CD4-positive, alpha-beta T cell (primary cell): ENCODE measurements at regions not wholly inside any gene's neighbourhood (a gene's known extent, or its start where the extent isn't known, plus 50 kb on each side); places are given as distances from the start of the nearest gene placed in this dataset.
A peak's percentile ranks its signal among the peaks of the same experiment; 100 is the strongest.

Experiments
- ATAC-seq: fragments of 200-7000 bp; cut with Tn5 transposase; one replicate; pipeline ENCODE4 v1.10.0; 2022; ENCODE audit warnings: mild to moderate bottlenecking; ENCODE audit not compliant: poor library complexity
- CTCF ChIA-PET: fragments of 350-600 bp; sonication (Branson Sonifier 250); formaldehyde crosslinking; loops from one replicate; lab custom pipeline; 2021; ENCODE audit warnings: antibody characterized with exemption, inconsistent platforms; lab: Charles Lee
- POLR2A ChIA-PET: fragments of 350-600 bp; sonication (Branson Sonifier 250); formaldehyde crosslinking; loops from one replicate; lab custom pipeline; 2021; ENCODE audit warnings: antibody characterized with exemption, inconsistent platforms; lab: Charles Lee
- DNase-seq, 14 experiments: peaks; one replicate each; pipeline ENCODE4 v3.0.0-alpha.2; 2013 to 2020; ENCODE audit warnings: mixed read lengths in 2 of 14
- H3K27ac ChIP-seq, 2 donors: one replicate each; pipeline versions ENCODE4 v1.5.1 to v1.7.0; 2013; ENCODE audit warnings: low read length in 2 of 2, low read depth in 1 of 2, mild to moderate bottlenecking in 1 of 2
- H3K27me3 ChIP-seq, 2 experiments: 1 replicate in 1 of 2; 2 replicates in 1 of 2; pipeline versions ENCODE4 v1.6.1 to v1.7.0; 2013; ENCODE audit warnings: low read length in 2 of 2, control low read depth in 1 of 2, mild to moderate bottlenecking in 1 of 2, moderate library complexity in 1 of 2; ENCODE audit not compliant: insufficient read depth in 2 of 2, control insufficient read depth in 1 of 2
- H3K36me3 ChIP-seq: one replicate; pipeline ENCODE4 v1.6.1; 2013; ENCODE audit warnings: low read length, control low read depth; ENCODE audit not compliant: insufficient read depth
- H3K4me1 ChIP-seq: one replicate; pipeline ENCODE4 v1.6.1; 2013; ENCODE audit warnings: low read length, control low read depth; ENCODE audit not compliant: insufficient read depth
- H3K4me3 ChIP-seq: one replicate; pipeline ENCODE4 v1.5.1; 2013; ENCODE audit warnings: mild to moderate bottlenecking, low read length, moderate library complexity
- H3K9me3 ChIP-seq, 2 experiments: 1 replicate in 1 of 2; 2 replicates in 1 of 2; pipeline versions ENCODE4 v1.6.1 to v1.7.0; 2013; ENCODE audit warnings: low read length in 2 of 2, mild to moderate bottlenecking in 2 of 2, control low read depth in 1 of 2, moderate library complexity in 1 of 2; ENCODE audit not compliant: control insufficient read depth in 1 of 2, insufficient read depth in 1 of 2
- H3K27ac Mint-ChIP-seq: one replicate; pipeline ENCODE4 v1.8.0; 2020; ENCODE audit warnings: mixed read lengths
- H3K27me3 Mint-ChIP-seq: one replicate; pipeline ENCODE4 v1.8.0; 2021; ENCODE audit warnings: mixed read lengths
- H3K36me3 Mint-ChIP-seq: one replicate; pipeline ENCODE4 v1.8.0; 2021; ENCODE audit warnings: low read depth, mixed read lengths
- H3K4me1 Mint-ChIP-seq: one replicate; pipeline ENCODE4 v1.8.0; 2021; ENCODE audit warnings: low read depth, mixed read lengths
- H3K4me3 Mint-ChIP-seq: one replicate; pipeline ENCODE4 v1.8.0; 2020; ENCODE audit warnings: mild to moderate bottlenecking, mixed read lengths
- H3K9me3 Mint-ChIP-seq: one replicate; pipeline ENCODE4 v1.8.0; 2020; ENCODE audit warnings: mixed read lengths
- CTCF ChIP-seq: fragments of 200-600 bp; IDR thresholded peaks from one replicate; pipeline ENCODE4 v1.8.0; 2022; ENCODE audit warnings: antibody characterized with exemption, mild to moderate bottlenecking
- intact Hi-C, 2 experiments: fragments of 100-400 bp; cut with DNase I in 1 of 2; cut with micrococcal nuclease in 1 of 2; formaldehyde crosslinking; loops; one replicate each; pipeline versions ENCODE4 v1.15.1 to v1.9.0; 2023 to 2025; cut with DNase I, micrococcal nuclease

GRCh38 chr3:159832024-159832423 lies 156.6 kb upstream of the IL12A start:
- Histone ChIP-seq H3K36me3 (no peaks in the 10 kb centered on the region), H3K27me3 (no peaks in the 10 kb centered on the region), H3K9me3 (no peaks in the 10 kb centered on the region), H3K4me1 (no peaks in the 10 kb centered on the region), H3K4me3 (no peak overlapping the region), H3K27ac (no peak overlapping the region)
- H3K4me1 Mint-ChIP-seq: no peaks in the 10 kb centered on the region
- TF ChIP-seq CTCF: no peak
- intact Hi-C loops: no loop called here
- no peaks in the 10 kb centered on the region for H3K36me3 Mint-ChIP-seq
- no peaks in the 10 kb centered on the region for H3K9me3 Mint-ChIP-seq
- no peak overlapping the region for H3K27ac Mint-ChIP-seq
- DNase-seq (peak in 2 of 14 experiments; percentile 15 to 20), ATAC-seq (no peak)
- H3K4me3 Mint-ChIP-seq: no peak overlapping the region
- peaks cover 8% of the 10 kb centered on the region for H3K27me3 Mint-ChIP-seq
- POLR2A ChIA-PET: interaction anchor here (0.7 kb wide), 1 partner anchor 48 kb away, joined by 3 read pairs; no protein-coding TSS in a partner anchor
- CTCF ChIA-PET: no interaction called here

GRCh38 chr3:159835126-159835525 lies 153.5 kb upstream of the IL12A start:
- H3K4me3 Mint-ChIP-seq: no peak overlapping the region
- CTCF ChIA-PET: no interaction called here
- H3K27me3 Mint-ChIP-seq: peaks cover 14% of the 10 kb centered on the region
- no peak for DNase-seq
- intact Hi-C loops: no loop called here
- Histone ChIP-seq H3K27me3 (peaks cover 4% of the 10 kb centered on the region in 2 experiments), H3K36me3 (no peaks in the 10 kb centered on the region), H3K9me3 (peaks cover 0 to 4% of the 10 kb centered on the region in 2 experiments), H3K4me1 (no peaks in the 10 kb centered on the region), H3K27ac (no peak overlapping the region), H3K4me3 (no peak overlapping the region)
- no peaks in the 10 kb centered on the region for H3K4me1 Mint-ChIP-seq
- ATAC-seq: no peak
- no peak for TF ChIP-seq CTCF
- H3K27ac Mint-ChIP-seq: no peak overlapping the region
- POLR2A ChIA-PET: no interaction called here
- H3K36me3 Mint-ChIP-seq: no peaks in the 10 kb centered on the region
- no peaks in the 10 kb centered on the region for H3K9me3 Mint-ChIP-seq

- CTCF ChIA-PET: no interaction called here
Measured at GRCh38 chr3:159837725-159838124, 150.9 kb upstream of the IL12A start.

More at GRCh38 chr3:159837725-159838124, 150.9 kb upstream of the IL12A start:
- H3K27ac ChIP-seq: no peak overlapping the region
- Mint-ChIP-seq H3K9me3 (no peaks in the 10 kb centered on the region), H3K27me3 (peaks cover 33% of the 10 kb centered on the region), H3K36me3 (no peaks in the 10 kb centered on the region), H3K4me1 (no peaks in the 10 kb centered on the region), H3K4me3 (no peak overlapping the region), H3K27ac (no peak overlapping the region)
- no peak for ATAC-seq
- no peak overlapping the region for H3K4me3 ChIP-seq
- no peak for DNase-seq
- TF ChIP-seq CTCF: no peak
- H3K9me3 ChIP-seq: peaks cover 0 to 4% of the 10 kb centered on the region in 2 experiments
- POLR2A ChIA-PET: no interaction called here
- intact Hi-C loops: no loop called here
- H3K27me3 ChIP-seq: peaks cover 5 to 7% of the 10 kb centered on the region in 2 experiments
- H3K4me1 ChIP-seq: no peaks in the 10 kb centered on the region
- no peaks in the 10 kb centered on the region for H3K36me3 ChIP-seq
